K562 (cell line): ENCODE measurements at regions not wholly inside any gene's neighbourhood (a gene's known extent, or its start where the extent isn't known, plus 50 kb on each side); places are given as distances from the start of the nearest gene placed in this dataset.

Source experiments
- FOSL1 ChIP-seq: fragments of 200-800 bp; sonication (Bioruptor generic); conservative IDR thresholded peaks from 2 replicates; pipeline ENCODE4 v1.6.1; 2016; ENCODE audit warnings: missing genetic modification characterization, missing compliant biosample characterization
- MEF2D ChIP-seq: conservative IDR thresholded peaks from 2 replicates; pipeline ENCODE4 v1.6.1; 2016; ENCODE audit warnings: low read depth, missing genetic modification characterization, missing compliant biosample characterization
- PCBP1 ChIP-seq: fragments of 200-400 bp; formaldehyde crosslinking; IDR thresholded peaks from 2 replicates; pipeline ENCODE4 v1.6.1; 2018; ENCODE audit warnings: mild to moderate bottlenecking, low read depth, low read length; ENCODE audit not compliant: poor library complexity, severe bottlenecking
- PTBP1 ChIP-seq: fragments of 200-400 bp; formaldehyde crosslinking; IDR thresholded peaks from 2 replicates; pipeline ENCODE4 v1.6.1; 2017; ENCODE audit warnings: low read depth, low read length
- RBBP5 ChIP-seq: fragments of 200-600 bp; sonication (generic); IDR thresholded peaks from 2 replicates; pipeline ENCODE4 v1.6.1; 2012; ENCODE audit warnings: borderline replicate concordance, mild to moderate bottlenecking, low read length, control low read depth, inconsistent platforms; ENCODE audit not compliant: insufficient read depth, poor library complexity, severe bottlenecking
- RCOR1 ChIP-seq, 2 experiments: IDR thresholded peaks; 2 replicates each; pipeline ENCODE4 v1.6.1; 2012; ENCODE audit warnings: low read depth in 2 of 2, low read length in 2 of 2, borderline replicate concordance in 1 of 2, improper control_type of control experiment in 1 of 2
- SFPQ ChIP-seq: fragments of 200-400 bp; formaldehyde crosslinking; IDR thresholded peaks from 2 replicates; pipeline ENCODE4 v1.6.1; 2017; ENCODE audit warnings: mild to moderate bottlenecking, low read depth, low read length, moderate library complexity
- TCF7 ChIP-seq: sonication (generic); IDR thresholded peaks from 2 replicates; pipeline ENCODE4 v1.6.1; 2016; ENCODE audit warnings: antibody characterized with exemption, borderline replicate concordance
- TRIM24 ChIP-seq, 2 experiments: fragments of 450-650 bp; IDR thresholded peaks; 2 replicates each; pipeline ENCODE4 v1.6.1; 2016
- XRCC4 ChIP-seq: IDR thresholded peaks from one replicate; pipeline ENCODE4 v1.6.1; 2011; ENCODE audit not compliant: insufficient read depth, insufficient read length; ENCODE audit errors: extremely low read depth
- ZNF140 ChIP-seq: fragments of 250-450 bp; sonication (Bioruptor Pico); IDR thresholded peaks from 2 replicates; pipeline ENCODE4 v1.8.0; 2021; ENCODE audit warnings: moderate library complexity, mild to moderate bottlenecking, inconsistent platforms
- TF ChIP-seq, protein P1 (sequence below): sonication (generic); formaldehyde crosslinking; IDR thresholded peaks from 2 replicates; pipeline ENCODE4 v1.8.0; 2022; ENCODE audit warnings: mild to moderate bottlenecking, missing genetic modification reagents
- TF ChIP-seq, protein P2 (sequence below), 2 experiments: IDR thresholded peaks in 1 of 2; conservative IDR thresholded peaks in 1 of 2; 2 replicates each; pipeline ENCODE4 v1.6.1; 2016; ENCODE audit warnings: low read depth in 2 of 2, mild to moderate bottlenecking in 1 of 2, missing compliant biosample characterization in 1 of 2, missing genetic modification characterization in 1 of 2, moderate library complexity in 1 of 2

DNA sequence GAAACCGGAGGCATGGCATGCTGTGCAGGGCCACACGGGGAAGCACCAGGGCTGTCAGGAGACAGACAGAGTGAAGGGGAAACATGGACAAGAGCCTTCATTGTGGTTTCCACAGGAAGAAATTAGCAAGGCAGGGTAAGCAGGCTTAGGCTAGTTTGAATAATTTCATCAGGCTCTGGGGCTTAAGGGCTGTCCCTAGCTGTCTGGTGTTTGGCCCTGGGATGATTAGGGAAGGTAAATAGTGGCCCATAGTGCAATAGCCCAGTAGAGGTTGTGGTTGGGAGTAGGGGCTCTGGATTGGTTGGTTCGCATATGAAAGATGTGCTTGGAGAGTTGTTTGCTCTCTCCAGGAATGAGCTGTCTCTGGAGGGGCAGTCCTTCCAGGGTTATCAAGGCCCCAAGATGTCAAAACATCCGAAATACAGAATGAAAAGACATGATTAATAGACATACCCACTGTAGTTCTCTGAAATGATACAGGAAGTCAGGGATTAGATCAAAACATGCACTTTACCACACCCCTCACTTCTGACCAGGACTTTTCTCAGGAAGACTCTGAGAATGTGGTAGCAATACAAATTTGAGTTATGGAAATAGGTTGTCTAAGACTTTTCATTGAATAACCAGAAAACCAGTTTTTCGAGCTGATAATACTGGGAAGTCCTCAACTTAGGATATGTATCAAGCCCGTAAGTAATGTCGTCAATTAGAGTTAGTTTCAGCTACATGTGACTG is 224.9 kb upstream of the NFE2L3 start (continued):
- TF ChIP-seq, protein P1, sequence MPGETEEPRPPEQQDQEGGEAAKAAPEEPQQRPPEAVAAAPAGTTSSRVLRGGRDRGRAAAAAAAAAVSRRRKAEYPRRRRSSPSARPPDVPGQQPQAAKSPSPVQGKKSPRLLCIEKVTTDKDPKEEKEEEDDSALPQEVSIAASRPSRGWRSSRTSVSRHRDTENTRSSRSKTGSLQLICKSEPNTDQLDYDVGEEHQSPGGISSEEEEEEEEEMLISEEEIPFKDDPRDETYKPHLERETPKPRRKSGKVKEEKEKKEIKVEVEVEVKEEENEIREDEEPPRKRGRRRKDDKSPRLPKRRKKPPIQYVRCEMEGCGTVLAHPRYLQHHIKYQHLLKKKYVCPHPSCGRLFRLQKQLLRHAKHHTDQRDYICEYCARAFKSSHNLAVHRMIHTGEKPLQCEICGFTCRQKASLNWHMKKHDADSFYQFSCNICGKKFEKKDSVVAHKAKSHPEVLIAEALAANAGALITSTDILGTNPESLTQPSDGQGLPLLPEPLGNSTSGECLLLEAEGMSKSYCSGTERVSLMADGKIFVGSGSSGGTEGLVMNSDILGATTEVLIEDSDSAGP, result no peak
- TF ChIP-seq FOSL1 (tag) (peak; percentile 37; the same call in 1 of the 2 replicates), TRIM24 (IDR thresholded peaks at IDR 0.05) (no peak), XRCC4 (no peak), MEF2D (tag) (no peak), TCF7 (no peak), PCBP1 (no peak), ZNF140 (CRISPR knock-in tag) (no peak), RCOR1 (IDR thresholded peaks at IDR 0.05; ENCODE audit: borderline replicate concordance in 1 of 2, low read depth in 2 of 2, low read length in 2 of 2) (peak in 1 of 2 experiments; percentile 57; a peak in 1 of 4 replicates), SFPQ (no peak), RBBP5 (no peak), PTBP1 (no peak)
- TF ChIP-seq, protein P2, sequence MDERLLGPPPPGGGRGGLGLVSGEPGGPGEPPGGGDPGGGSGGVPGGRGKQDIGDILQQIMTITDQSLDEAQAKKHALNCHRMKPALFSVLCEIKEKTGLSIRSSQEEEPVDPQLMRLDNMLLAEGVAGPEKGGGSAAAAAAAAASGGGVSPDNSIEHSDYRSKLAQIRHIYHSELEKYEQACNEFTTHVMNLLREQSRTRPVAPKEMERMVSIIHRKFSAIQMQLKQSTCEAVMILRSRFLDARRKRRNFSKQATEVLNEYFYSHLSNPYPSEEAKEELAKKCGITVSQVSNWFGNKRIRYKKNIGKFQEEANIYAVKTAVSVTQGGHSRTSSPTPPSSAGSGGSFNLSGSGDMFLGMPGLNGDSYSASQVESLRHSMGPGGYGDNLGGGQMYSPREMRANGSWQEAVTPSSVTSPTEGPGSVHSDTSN (CRISPR knock-in tag; IDR thresholded peaks at IDR 0.05; ENCODE audit: low read depth), result no peak
- TF ChIP-seq, protein P2 (tag; conservative IDR thresholded peaks at IDR 0.05; ENCODE audit: low read depth), result peak; percentile 90
